Activated B cell treated with CpG ODN at 0.5 μM for 24 hours (primary cell): ENCODE measurements at regions not wholly inside any gene's neighbourhood (a gene's known extent, or its start where the extent isn't known, plus 50 kb on each side); places are given as distances from the start of the nearest gene placed in this dataset.

Source experiments
- ATAC-seq: fragments of 200-7000 bp; cut with Tn5 transposase; one replicate; pipeline ENCODE4 v1.10.0; 2021; ENCODE audit warnings: low read depth, mild to moderate bottlenecking, moderate library complexity
- CTCF ChIA-PET: fragments of 350-600 bp; sonication (Branson Sonifier 250); formaldehyde crosslinking; loops from one replicate; lab custom pipeline; 2021; ENCODE audit warnings: antibody characterized with exemption; lab: Charles Lee
- POLR2A ChIA-PET: fragments of 350-600 bp; sonication (Branson Sonifier 250); formaldehyde crosslinking; loops from one replicate; lab custom pipeline; 2021; ENCODE audit warnings: antibody characterized with exemption; lab: Charles Lee
- DNase-seq: peaks from one replicate; pipeline ENCODE4 v3.0.0; 2022
- H3K27ac Mint-ChIP-seq: one replicate; pipeline ENCODE4 v1.8.0; 2020; ENCODE audit warnings: mixed read lengths
- H3K27me3 Mint-ChIP-seq: one replicate; pipeline ENCODE4 v1.8.0; 2021; ENCODE audit warnings: mixed read lengths
- H3K36me3 Mint-ChIP-seq: one replicate; pipeline ENCODE4 v1.8.0; 2021; ENCODE audit warnings: low read depth, mixed read lengths
- H3K4me1 Mint-ChIP-seq: one replicate; pipeline ENCODE4 v1.8.0; 2021; ENCODE audit warnings: mixed read lengths
- H3K4me3 Mint-ChIP-seq: one replicate; pipeline ENCODE4 v1.8.0; 2020; ENCODE audit warnings: mild to moderate bottlenecking, mixed read lengths
- H3K9me3 Mint-ChIP-seq: one replicate; pipeline ENCODE4 v1.8.0; 2020; ENCODE audit warnings: mixed read lengths
- intact Hi-C: fragments of 100-400 bp; cut with micrococcal nuclease; formaldehyde crosslinking; loops from one replicate; pipeline ENCODE4 v1.15.1; 2024
- TF ChIP-seq, protein P1 (sequence below): fragments of 200-600 bp; IDR thresholded peaks from one replicate; pipeline ENCODE4 v1.8.0; 2022; ENCODE audit warnings: antibody characterized with exemption, mild to moderate bottlenecking

GRCh38 chr5:155689406-155689805 lies 637.6 kb upstream of the SGCD start:
- Mint-ChIP-seq H3K4me1 (no peaks in the 10 kb centered on the region), H3K36me3 (no peaks in the 10 kb centered on the region), H3K9me3 (peaks cover 3% of the 10 kb centered on the region), H3K4me3 (no peak overlapping the region), H3K27me3 (peaks cover 2% of the 10 kb centered on the region), H3K27ac (no peak overlapping the region)
- TF ChIP-seq, protein P1, sequence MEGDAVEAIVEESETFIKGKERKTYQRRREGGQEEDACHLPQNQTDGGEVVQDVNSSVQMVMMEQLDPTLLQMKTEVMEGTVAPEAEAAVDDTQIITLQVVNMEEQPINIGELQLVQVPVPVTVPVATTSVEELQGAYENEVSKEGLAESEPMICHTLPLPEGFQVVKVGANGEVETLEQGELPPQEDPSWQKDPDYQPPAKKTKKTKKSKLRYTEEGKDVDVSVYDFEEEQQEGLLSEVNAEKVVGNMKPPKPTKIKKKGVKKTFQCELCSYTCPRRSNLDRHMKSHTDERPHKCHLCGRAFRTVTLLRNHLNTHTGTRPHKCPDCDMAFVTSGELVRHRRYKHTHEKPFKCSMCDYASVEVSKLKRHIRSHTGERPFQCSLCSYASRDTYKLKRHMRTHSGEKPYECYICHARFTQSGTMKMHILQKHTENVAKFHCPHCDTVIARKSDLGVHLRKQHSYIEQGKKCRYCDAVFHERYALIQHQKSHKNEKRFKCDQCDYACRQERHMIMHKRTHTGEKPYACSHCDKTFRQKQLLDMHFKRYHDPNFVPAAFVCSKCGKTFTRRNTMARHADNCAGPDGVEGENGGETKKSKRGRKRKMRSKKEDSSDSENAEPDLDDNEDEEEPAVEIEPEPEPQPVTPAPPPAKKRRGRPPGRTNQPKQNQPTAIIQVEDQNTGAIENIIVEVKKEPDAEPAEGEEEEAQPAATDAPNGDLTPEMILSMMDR: no peak
- ChIA-PET CTCF (no interaction called here), POLR2A (no interaction called here)
- ATAC-seq (no peak), DNase-seq (no peak)
- intact Hi-C loops: no loop called here

DNA sequence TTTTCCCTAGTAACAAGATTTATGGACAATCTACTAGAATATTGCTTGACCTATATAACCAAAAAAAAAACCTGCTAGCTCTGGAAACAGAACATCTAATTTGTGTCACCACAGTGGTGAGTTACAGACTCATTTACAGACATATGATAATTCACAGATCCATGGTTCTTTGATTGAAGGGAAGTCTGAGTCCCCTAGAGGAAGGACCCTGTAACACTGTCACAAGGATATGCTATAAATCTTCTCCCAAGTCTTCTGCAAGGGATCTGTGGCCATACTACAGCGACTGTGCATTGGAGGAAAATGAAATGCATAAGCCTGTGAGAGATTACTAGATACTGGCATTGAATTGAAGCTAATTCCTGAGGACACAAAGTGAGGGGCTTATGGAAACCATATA lies 630.6 kb upstream of the SGCD start:
- ATAC-seq: no peak
- no peak for DNase-seq
- Mint-ChIP-seq H3K27ac (no peak overlapping the region), H3K27me3 (no peaks in the 10 kb centered on the region), H3K4me3 (no peak overlapping the region), H3K4me1 (no peaks in the 10 kb centered on the region), H3K9me3 (peaks cover 2% of the 10 kb centered on the region), H3K36me3 (no peaks in the 10 kb centered on the region)
- TF ChIP-seq, protein P1: no peak
- intact Hi-C loops: no loop called here
- CTCF ChIA-PET: no interaction called here
- POLR2A ChIA-PET: no interaction called here

DNA sequence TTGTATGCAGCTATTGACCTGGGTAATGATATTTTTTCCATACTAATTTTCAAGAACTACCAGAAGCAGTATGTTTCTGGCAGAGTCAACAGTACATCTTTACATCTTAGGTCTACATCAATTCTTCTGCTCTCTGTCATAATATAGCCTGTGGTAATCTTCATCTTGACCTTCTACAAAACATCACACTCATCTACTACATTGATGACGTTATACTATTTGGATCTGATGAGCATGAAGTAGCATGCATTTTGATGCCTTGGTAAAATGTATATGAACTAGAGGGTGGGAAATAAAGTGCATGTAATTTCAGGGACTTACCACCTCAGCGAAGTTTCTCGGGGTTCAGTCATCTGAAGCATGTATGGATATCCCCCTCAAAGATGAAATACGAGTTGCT lies 629.7 kb upstream of the SGCD start:
- no peaks in the 10 kb centered on the region for H3K27me3 Mint-ChIP-seq
- no peak overlapping the region for H3K4me3 Mint-ChIP-seq
- H3K27ac Mint-ChIP-seq: no peak overlapping the region
- TF ChIP-seq, protein P1: no peak
- CTCF ChIA-PET: no interaction called here
- intact Hi-C loops: no loop called here
- no peak for DNase-seq
- POLR2A ChIA-PET: no interaction called here
- no peaks in the 10 kb centered on the region for H3K4me1 Mint-ChIP-seq
- ATAC-seq: no peak
- no peaks in the 10 kb centered on the region for H3K36me3 Mint-ChIP-seq
- peaks cover 2% of the 10 kb centered on the region for H3K9me3 Mint-ChIP-seq

- TF ChIP-seq, protein P1: no peak
- H3K4me3 Mint-ChIP-seq: no peak overlapping the region
- ChIA-PET CTCF (no interaction called here), POLR2A (no interaction called here)
- ATAC-seq: no peak
- H3K27me3 Mint-ChIP-seq: no peaks in the 10 kb centered on the region
- no peak overlapping the region for H3K27ac Mint-ChIP-seq
- H3K4me1 Mint-ChIP-seq: no peaks in the 10 kb centered on the region
- intact Hi-C loops: no loop called here
- H3K9me3 Mint-ChIP-seq: no peaks in the 10 kb centered on the region
- no peaks in the 10 kb centered on the region for H3K36me3 Mint-ChIP-seq
- no peak for DNase-seq
Observed at GRCh38 chr5:155699385-155699784, 627.6 kb upstream of the SGCD start.

DNA sequence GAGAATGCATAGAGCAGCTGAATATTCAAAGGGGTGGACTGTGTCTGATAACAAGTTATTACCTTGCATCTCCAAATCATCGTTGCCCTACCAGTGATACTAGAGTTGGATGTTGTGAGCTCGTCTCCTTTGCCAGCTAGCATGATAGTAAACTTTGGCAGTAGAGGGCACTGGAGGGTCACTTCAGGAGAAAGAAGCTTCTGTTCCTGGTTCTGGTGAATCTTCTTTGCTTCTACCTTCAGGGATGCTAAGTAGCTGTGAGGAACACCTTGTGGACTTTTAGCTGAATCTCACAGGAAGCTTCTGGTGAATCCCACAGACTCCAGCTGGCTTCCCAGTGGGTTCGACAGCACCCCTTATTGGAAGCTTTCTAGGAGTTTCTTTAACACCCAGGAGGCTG lies 626.6 kb upstream of the SGCD start:
- no peak for ATAC-seq
- POLR2A ChIA-PET: no interaction called here
- H3K27ac Mint-ChIP-seq: no peak overlapping the region
- no peak for DNase-seq
- intact Hi-C loops: loop anchor here (5.0 kb wide), 1 partner anchor 1432 kb away; no protein-coding TSS in a partner anchor
- CTCF ChIA-PET: interaction anchor here (1.2 kb wide), 1 partner anchor 1432 kb away, joined by 5 read pairs; no protein-coding TSS in a partner anchor
- H3K4me3 Mint-ChIP-seq: no peak overlapping the region
- H3K4me1 Mint-ChIP-seq: no peaks in the 10 kb centered on the region
- no peaks in the 10 kb centered on the region for H3K36me3 Mint-ChIP-seq
- no peaks in the 10 kb centered on the region for H3K9me3 Mint-ChIP-seq
- H3K27me3 Mint-ChIP-seq: no peaks in the 10 kb centered on the region
- TF ChIP-seq, protein P1: no peak
